GM12892 (cell line): ENCODE measurements at regions not wholly inside any gene's neighbourhood (a gene's known extent, or its start where the extent isn't known, plus 50 kb on each side); places are given as distances from the start of the nearest gene placed in this dataset.

Experiments
- POLR2A ChIP-seq: IDR thresholded peaks from 2 replicates; pipeline ENCODE4 v1.6.1; 2011; ENCODE audit warnings: low read depth, low read length, control low read depth
- POLR2AphosphoS5 ChIP-seq: IDR thresholded peaks from 2 replicates; pipeline ENCODE4 v1.6.1; 2011; ENCODE audit warnings: low read depth, low read length, control low read depth

GRCh38 chr4:174012886-174013259, 270.6 kb downstream of the FBXO8 start:
- TF ChIP-seq POLR2AphosphoS5 (no peak), POLR2A (no peak)
